ENCODE measurements at regions not wholly inside any gene's neighbourhood (a gene's known extent, or its start where the extent isn't known, plus 50 kb on each side); places are given as distances from the start of the nearest gene placed in this dataset.
"Not testable (repeated sequence)": the region's sequence is repeated elsewhere in the genome, so short reads cannot be mapped to it uniquely, and the experiment has no call there.

DNA sequence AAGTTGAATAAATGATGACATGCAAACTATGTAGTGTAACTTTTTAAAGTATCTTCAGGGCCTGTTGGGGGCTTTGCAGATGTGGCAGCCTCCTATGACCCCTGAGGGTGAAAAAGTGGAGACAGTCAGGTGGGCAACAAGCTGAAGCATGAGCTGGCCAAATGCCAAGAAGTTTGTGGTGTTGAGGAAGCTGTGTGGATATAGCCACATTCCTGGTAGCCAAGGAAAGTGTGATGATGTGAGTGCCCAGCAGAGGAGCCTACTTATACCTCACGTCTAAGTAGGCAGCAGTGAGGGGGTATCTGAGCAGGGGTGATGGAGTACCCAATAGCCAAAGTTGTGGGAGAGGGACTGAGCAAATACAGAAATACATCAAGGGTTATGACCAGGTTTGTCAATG lies 621.2 kb upstream of the CDH6 start:
- no peak for DNase-seq

DNA sequence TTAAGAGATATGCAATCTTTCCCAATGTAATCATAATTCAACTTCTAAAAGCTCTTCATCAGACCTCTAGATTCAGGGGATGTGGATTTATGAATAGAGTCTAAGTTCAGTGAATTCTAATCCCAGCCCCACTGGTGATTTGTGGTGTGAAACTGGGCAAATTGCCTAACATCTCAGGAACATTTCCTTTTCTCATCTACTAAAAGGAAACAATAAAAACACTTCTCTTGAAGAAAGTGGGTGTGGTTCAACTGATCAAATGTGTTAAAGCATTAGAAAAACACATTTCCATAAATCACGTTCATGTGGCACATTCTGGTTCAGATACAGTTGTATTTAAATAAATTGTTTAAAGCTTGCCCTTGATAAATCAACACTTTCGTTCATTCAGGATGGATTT lies 631.7 kb upstream of the CDH6 start:
- DNase-seq, result no peak

DNA sequence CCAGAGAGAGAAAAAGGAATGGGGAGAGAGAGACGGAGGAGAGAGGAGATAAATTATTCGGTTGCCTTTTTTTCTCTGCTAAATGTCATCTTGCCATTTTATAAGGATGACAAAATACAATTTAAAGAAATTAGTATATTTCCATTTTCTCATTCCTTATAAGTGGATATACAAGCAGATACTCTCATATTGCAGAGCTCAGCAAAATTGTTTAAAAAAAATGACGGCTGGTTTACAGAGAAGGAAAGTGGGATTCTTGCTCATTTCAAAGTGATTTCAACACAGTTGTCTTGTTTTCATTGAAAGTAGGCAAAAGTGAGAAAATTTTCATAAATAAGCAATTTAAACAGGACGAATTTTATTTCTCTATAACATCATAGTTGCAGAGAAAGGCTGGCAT lies 641.9 kb upstream of the CDH6 start:
- no peak for DNase-seq

DNA sequence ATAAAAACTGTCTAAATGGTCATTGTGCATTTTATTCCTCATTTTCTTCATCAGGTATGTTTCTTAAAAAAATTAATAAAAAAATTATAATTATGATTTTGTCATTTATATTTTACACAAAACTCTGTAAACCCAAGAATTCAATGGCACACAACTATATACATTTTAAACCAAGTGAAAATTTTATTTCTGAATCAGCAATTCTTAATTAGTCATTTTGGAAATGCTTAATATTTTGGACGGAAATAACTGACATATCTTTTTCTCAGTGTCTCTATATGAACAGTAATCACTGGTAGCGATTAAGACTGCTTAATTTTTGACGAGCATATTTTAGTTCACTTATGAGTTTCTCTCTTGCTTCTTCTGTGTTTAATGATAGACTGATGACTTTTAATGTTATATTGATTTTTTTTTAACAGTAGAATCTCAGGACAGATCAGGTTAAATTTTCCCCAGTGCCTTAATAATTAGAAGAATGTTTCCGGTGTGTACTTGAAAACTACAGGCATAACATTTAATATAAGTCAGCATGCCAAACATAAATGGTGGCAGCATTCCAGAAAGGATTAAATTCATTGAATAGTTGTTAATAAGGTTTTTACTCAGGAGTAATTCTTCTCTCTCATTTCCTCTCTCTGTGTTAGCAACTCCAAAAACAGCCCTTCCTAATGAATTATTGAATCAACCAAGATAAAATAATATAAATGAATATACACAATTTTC lies 644.7 kb upstream of the CDH6 start:
- no peak for DNase-seq

DNA sequence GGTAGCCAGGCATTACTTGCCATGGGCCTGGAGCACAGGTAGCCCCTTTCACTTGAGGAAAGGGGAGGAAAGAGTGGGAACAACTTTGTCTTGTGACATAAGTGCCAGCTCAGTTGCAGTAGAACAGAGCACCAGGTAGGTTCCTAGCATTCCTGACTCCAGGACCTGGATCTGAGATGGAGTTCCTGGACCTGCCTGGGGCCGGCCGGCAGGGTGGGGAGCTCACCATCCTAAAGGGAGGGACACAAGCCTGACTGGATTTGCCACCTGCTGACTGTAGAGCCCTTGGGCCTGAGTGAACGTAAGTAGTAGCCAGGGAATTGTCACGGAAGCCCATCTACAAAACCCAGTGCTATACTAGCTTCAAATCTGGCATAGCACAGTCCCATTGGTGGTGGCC lies 653.3 kb upstream of the CDH6 start:
- DNase-seq, result no peak

DNA sequence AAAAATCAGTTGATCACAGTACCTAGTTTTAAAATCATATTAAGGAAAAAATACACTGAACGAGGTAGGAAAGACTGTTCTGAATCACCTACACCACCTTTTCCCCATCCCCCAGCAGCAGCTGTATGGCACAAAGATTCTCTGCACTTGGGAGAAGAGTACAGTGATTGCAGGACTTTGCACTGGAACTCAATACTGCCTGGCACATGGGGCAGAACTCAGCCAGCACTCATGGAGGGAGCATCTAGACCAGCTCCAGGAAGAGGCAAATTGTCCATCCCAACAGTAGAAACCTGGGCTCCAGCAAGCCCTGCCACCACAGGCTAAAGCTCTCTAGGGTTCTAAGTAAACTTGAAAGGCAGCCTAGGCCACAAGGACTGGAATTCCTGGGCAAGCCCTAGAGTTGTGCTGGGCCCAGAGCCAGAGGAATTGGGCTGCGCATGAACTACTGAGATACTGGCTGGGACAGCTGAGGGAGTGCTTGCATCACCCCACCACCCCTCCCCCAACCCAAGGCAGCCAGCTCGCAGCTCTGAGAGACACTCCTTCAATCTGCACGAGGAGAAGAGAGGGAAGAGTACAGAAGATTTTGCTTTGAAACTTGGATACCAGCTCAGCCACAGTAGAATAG lies 654.4 kb upstream of the CDH6 start:
- no peak for DNase-seq

DNA sequence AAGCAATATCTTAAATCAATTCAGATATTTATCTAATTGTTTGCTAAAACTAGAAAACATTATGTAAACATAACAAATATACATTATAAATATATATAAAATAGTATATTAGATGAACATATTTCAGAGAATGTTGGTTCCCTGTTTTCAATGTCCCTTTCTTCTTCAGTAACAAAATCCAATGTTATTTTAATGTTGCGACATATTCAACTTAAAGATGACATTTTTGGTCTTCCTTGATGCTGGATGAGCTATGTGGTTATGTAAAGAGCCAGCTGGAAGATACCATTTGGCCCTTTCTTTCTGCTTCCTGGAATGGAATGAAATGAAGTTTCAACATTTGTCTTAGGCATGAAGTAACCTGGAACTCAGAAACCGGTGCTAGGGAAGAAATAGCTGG lies 668.1 kb upstream of the CDH6 start:
- DNase-seq, result no peak

DNA sequence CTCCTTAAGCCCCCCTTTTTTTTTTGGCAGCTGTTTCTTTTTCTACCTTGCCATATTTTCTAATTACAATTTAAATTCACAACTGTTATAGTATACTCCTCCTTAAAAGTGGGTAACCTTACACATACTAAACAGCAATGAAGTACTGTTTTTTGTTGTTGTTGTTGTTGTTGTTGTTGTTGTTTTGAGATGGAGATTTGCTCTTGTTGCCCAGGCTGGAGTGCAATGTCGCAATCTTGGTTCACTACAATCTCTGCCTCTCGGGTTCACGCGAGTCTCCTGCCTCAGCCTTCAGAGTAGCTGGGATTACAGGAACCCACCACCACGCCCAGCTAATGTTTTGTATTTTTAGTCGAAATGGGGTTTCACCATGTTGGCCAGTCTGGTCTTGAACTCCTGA lies 669.1 kb upstream of the CDH6 start:
- no peak for DNase-seq

DNA sequence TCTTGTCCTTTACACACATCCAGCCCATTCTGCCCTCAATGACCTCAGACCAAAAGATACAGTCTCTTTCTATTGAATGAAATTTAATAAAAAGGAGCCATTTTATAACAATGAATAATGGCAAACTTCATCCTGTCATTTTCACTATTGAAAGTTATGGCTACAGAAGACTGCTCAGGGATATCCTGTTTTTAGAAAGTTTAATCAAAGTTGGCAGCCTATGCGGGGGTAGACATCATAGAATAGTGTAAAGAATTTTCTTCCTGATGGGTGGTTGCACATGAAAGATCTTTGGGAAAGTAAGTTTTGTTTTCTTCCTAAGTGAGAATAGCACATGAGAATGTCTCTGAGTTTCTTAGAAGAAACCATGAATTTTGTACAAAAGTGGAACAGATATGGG lies 670.4 kb upstream of the CDH6 start:
- DNase-seq, result no peak

DNA sequence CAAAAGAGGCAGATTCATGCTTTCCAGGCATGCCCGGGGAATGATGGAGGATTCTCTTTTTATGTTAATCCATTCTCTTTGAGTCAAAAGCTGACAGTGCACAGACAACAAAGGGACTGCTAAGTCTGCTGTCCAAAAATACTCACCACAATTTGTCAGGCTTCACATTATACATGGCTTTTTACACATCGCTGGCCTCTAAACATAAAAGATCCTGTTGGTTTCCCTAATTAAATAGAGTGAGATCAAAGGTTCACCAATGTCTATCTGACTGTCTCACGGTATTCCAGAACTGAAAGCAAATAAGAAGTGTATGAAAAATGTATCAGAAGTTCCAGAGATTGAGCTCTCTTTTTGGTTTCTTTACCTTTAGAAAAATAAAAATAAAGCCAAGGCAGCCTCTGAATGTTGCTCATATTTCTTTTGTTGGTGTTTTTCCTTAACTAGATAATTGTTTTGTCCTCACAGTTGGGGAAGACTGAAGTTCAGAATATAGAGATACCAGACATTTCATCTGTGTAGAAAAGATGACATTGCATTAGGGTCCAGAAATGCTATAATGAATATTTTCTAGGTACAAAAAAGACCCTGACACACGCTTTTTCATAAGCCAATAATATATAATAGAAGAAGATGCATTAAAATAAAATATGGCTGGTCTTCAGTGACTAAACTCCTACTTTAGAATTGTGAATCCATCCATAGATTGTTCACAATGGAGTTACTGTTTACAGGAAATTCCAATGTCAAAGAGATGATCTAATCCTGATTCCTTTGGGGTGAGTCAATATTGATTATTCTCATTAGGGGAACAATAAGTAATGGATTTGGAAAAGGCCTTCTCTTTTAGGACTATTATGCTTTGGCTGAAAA lies 688.2 kb upstream of the CDH6 start:
- no peak for DNase-seq

DNA sequence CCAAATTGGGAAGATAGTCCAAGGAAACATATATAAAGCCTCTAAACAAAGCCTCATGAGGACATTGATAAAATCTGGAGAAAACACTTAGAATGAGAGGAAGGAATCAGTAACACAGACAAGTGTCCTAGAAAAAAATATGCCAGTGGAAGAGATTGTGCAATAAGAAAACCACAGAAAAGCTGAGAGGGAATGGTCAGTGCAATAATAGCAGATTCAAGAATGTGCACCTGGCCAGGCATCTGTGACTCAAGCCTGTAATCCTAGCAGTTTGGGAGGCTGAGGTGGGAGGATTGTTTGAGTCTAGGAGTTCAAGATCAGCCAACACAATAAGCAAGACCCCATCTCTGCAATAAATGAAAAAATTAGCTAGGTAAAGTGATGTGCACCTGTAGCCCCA lies 691.2 kb upstream of the CDH6 start:
- no peak for DNase-seq

DNA sequence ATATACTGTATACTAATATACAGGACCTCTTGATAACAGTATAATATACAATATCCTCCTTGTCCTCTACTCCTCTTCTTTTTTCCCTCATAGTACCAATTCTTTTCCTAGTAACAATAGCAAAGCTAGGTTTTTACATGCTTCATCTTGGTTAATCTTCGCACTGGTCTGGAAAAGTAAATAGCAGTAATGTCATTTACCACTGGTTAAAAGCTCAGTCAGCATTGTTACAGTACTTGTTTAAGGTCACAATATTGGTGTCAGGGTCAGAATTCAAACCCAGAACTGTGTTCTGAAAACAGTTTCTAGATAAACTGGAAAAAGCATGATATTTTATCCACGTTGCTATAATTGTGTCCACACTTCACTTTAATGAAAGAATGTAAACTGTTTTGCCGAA lies 692.4 kb upstream of the CDH6 start:
- DNase-seq, result no peak

DNA sequence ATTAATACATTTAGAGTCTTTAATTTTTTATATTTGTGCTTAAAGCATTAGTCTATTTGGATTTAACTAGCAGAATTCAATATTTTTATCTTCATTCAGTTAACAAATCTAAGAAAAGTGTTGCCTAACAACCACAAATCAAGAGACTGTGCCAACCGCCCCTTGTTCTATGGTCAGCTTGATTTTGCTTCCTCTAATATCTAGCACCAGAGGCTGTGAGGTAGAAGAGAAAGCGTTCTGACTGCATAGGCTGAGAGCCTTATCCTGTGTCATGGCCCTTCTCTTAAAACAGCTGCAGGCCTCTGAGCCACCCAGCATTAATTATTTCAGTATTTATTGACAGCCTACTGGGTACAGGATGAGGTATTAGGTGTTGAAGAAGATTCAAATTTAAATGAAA lies 693.0 kb upstream of the CDH6 start:
- no peak for DNase-seq

DNA sequence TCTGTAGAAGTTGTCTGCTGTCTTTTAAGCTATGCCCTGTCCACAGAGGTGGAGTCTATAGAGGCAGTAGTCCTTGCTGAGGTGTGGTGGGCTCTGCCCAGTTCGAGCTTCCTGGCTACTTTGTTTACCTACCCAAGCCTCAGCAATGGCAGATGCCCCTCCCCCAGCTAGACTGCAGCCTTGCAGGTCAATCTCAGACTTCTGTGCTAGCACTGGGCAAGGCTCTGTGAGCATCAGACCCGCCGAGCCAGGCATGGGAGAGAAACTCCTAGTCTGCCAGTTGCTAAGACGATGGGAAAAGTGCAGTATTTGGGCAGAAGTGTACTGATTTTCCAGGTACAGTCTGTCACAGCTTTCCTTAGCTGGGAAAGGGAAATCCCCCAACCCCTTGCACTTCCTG lies 694.1 kb upstream of the CDH6 start:
- DNase-seq, result no peak

DNA sequence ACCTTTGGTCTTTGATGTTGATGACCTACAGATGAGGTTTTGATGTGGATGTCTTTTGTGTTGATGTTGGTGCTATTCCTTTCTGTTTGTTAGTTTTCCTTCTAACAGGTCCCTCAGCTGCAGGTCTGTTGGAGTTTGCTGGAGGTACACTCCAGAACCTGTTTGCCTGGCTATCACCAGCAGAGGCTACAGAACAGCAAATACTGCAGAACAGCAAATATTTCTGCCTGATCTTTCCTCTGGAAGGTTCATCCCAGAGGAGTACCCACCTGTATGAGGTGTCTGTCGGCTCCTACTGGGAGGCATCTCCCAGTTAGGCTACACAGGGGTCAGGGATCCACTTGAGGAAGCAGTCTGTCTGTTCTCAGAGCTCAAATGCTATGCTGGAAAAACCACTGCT lies 694.5 kb upstream of the CDH6 start:
- no peak for DNase-seq

DNA sequence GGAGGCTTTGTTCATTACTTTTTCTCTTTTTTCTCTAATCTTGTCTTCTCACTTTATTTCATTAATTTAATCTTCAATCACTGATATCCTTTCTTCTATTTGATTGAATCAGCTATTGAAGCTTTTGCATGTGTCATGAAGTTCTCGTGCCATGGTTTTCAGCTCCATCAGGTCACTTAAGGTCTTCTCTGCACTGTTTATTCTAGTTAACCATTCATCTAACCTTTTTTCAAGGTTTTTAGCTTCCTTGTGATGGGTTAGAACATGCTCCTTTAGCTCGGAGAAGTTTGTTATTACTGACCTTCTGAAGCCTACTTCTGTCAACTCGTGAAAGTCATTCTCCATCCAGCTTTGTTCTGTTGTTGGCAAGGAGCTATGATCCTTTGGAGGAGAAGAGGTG lies 695.0 kb upstream of the CDH6 start:
- DNase-seq, result not testable (repeated sequence)

DNA sequence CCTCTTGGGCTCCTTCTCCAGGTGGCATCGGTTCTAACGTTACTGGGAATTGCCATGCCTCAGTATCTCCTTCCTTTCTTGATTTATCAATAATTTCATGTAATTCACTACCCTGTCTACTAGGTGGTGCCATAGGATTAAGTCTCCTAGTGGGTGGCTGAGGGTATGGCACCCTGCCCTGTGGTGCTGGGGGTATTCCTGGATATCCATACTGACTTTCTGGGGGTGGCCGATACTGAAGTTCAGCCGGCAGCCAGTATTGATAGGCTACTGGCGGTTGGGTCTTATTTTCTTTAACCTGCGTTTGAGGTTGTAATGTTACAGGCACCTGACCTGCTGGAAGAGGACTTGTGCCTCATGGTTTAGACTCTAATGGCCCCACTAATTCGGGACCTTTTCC lies 699.4 kb upstream of the CDH6 start:
- DNase-seq, result not testable (repeated sequence)

DNA sequence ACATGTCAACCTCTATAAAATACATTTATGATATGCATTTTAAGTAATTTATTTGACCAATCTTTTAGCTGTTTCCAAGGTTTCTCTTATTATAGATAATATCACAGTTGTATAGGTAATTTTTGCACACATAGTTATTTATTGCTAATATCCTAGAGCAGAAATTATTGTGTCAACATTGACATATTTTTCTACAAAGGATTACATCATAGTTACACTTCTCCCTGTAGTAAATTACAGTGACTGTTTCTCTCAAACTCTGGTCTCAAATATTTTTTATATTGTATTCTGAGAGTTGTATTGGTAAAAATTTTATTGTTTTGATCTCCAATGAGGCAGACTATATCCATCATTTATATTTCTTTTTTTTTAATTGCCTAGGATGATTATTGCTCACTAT lies 714.4 kb upstream of the CDH6 start:
- DNase-seq, result no peak

DNA sequence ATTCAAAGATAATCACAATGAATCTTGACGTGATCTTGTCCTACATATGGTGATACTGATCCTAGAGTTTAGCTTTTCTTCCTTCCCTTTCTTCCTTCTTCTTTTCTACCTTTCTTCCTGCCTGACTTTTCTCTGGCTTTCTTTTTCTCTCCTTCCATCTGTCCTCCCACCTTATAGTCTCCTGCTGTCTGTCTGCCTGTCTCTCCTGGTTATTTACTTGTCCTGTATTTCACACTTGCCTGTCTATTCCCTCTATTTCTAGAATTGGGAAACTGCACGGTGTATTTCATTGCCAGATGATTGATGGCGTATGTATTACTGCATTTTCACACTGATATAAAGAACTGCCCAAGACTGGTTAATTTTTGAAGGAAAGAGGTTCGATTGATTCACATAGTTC lies 718.1 kb upstream of the CDH6 start:
- no peak for DNase-seq

DNA sequence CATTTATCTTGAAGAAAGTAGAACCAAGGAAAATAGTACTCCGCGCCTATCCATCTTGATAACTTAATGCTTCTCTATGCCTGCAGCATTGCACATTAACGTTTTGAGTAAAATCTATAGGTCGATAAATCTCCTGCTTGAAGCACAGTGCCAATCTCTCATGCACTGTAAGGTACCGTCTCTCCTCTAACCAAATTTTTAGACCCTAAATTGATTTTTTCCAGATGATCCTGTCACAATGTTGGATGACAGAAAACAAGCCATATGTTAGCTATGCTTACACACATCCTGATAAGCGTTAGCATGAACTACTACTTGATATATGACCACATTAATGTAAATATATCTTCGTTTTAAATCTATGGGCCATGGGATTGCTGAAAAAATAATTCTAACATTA lies 723.8 kb upstream of the CDH6 start:
- DNase-seq, result no peak

DNA sequence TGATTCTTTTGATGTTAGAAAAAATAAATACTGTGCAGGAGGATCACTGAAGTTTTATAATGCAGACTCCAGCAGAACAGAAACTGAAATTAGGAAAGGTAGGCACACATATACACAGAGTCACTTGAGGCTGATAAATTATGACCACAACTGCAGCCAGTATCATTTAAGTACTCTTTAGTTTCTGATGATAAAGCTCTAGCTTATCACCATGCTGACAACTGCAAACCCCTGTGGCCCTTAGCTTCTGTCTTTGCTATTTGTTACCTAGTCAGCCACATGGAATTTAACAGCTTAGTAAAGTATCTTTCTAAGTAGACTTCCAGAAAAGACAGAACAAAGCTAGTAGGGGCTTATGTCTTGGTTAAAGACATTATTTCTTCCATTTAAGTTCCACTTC lies 734.8 kb upstream of the CDH6 start:
- DNase-seq, result no peak

DNA sequence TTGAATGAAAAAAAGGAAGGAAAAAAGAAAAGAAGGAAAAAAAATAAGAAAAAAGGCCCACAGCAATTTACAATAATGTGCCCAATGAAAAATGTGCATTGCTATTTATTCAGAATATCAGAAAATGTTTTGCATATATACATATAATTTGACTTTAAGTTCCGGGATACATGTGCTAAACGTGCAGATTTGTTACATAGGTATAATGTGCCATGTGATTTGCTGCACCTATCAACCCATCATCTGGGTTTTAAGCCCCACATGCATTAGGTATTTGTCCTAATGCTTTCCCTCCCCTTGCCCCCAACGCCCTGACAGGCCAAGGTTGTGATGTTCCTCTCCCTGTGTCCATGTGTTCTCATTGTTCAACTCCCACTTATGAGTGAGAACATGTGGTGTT lies 738.0 kb upstream of the CDH6 start:
- DNase-seq, result not testable (repeated sequence)

DNA sequence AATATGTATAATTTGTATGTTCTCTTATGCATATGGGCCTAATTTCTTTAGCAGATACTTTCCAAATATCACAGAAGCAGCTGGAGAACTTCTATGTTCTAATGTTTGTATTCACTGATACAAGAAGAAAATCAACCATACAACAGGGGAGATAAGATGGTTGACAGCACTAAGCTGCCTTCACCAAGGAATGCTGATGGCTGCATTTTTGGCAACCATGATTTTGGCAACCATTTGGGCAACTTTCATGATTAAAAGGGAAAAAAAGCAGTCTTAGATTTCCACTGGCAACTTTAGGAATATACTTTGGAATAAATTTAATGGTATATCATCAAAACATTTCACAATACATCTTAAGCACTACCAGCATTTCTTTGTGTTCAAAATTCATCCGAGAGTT lies 740.3 kb upstream of the CDH6 start:
- no peak for DNase-seq

DNA sequence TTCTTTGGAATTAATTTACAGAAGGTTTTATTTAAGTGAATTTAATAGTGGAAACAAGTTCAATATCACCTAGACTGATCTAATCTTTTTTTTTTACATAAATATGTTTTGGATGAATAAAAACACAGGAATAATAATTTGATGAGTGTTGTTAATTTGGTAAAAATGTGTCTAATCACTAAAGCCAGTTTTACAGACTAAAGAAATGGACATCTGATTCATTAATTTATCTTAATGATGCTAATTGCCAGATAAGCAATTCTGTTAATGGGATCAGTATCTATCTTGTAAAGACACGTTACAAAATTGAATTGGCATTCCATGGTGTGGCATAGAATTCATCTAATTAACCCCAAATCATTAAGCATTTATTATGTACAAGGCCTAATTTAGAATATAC lies 743.3 kb upstream of the CDH6 start:
- no peak for DNase-seq
